H1 (cell line): ENCODE measurements at regions not wholly inside any gene's neighbourhood (a gene's known extent, or its start where the extent isn't known, plus 50 kb on each side); places are given as distances from the start of the nearest gene placed in this dataset.

ENCODE experiments used
- CTCF ChIA-PET: fragments of 300-600 bp; sonication (Branson Sonifier 250); formaldehyde crosslinking; loops from one replicate; lab custom pipeline; 2021; ENCODE audit not compliant: partially characterized antibody; lab: Charles Lee
- POLR2A ChIA-PET: fragments of 300-600 bp; sonication (Branson Sonifier 250); formaldehyde crosslinking; loops from one replicate; lab custom pipeline; 2021; ENCODE audit warnings: inconsistent platforms; ENCODE audit not compliant: partially characterized antibody; lab: Charles Lee
- DNase-seq, 2 experiments: peaks; one replicate each; pipeline versions ENCODE4 v3.0.0 to v3.0.0-alpha.2; 2010 to 2022; ENCODE audit warnings: low spot score in 2 of 2, low read depth in 1 of 2, mixed read lengths in 1 of 2
- FAIRE-seq: peaks from 2 replicates; lab custom pipeline; 2011; peaks lifted over from hg19 to GRCh38; lab: Jason Lieb, UNC
- H2AFZ ChIP-seq: 2 replicates; pipeline ENCODE4 v1.8.1; 2012; ENCODE audit warnings: low read length, inconsistent platforms
- H2AK5ac ChIP-seq: 2 replicates; pipeline ENCODE4 v1.6.1; 2013; ENCODE audit warnings: low read depth, low read length
- H2BK120ac ChIP-seq: replicated peaks from 2 replicates; pipeline ENCODE3; 2013; ENCODE audit warnings: low read depth, low read length, inconsistent platforms
- H2BK12ac ChIP-seq: 2 replicates; pipeline ENCODE4 v1.6.1; 2013; ENCODE audit warnings: low read depth, low read length
- H2BK15ac ChIP-seq: 2 replicates; pipeline ENCODE4 v1.6.1; 2013; ENCODE audit warnings: low read length
- H2BK20ac ChIP-seq: 2 replicates; pipeline ENCODE4 v1.6.1; 2013; ENCODE audit warnings: low read length
- H2BK5ac ChIP-seq: 2 replicates; pipeline ENCODE4 v1.6.1; 2013; ENCODE audit warnings: low read depth, low read length
- H3K14ac ChIP-seq: 2 replicates; pipeline ENCODE4 v1.6.1; 2013; ENCODE audit warnings: inconsistent platforms; ENCODE audit not compliant: insufficient read length
- H3K18ac ChIP-seq: 2 replicates; pipeline ENCODE4 v1.6.1; 2013; ENCODE audit warnings: low read length; ENCODE audit errors: extremely low read depth
- H3K23ac ChIP-seq: 2 replicates; pipeline ENCODE4 v1.6.1; 2013; ENCODE audit warnings: inconsistent platforms; ENCODE audit not compliant: insufficient read length
- H3K23me2 ChIP-seq: 2 replicates; pipeline ENCODE4 v1.6.1; 2013; ENCODE audit warnings: low read depth, low read length
- H3K27ac ChIP-seq: 2 replicates; pipeline ENCODE4 v1.6.1; 2011; ENCODE audit warnings: low read depth, low read length, inconsistent platforms
- H3K27me3 ChIP-seq, 4 experiments: replicated peaks in 1 of 4; 1 replicate in 1 of 4; 2 replicates in 3 of 4; pipeline versions ENCODE4 v1.6.1 to v1.8.1; 2011 to 2013; ENCODE audit warnings: low read length in 3 of 4, mild to moderate bottlenecking in 3 of 4, inconsistent platforms in 2 of 4, mixed read lengths in 2 of 4, moderate library complexity in 1 of 4; ENCODE audit not compliant: control insufficient read depth in 3 of 4, insufficient read depth in 3 of 4; ENCODE audit errors: extremely low read depth in 1 of 4
- H3K36me3 ChIP-seq, 4 experiments: 2 replicates each; pipeline versions ENCODE4 v1.6.1 to v1.8.1; 2011 to 2013; ENCODE audit warnings: mild to moderate bottlenecking in 4 of 4, low read length in 3 of 4, moderate library complexity in 2 of 4, control low read depth in 1 of 4, inconsistent platforms in 1 of 4; ENCODE audit not compliant: insufficient read depth in 4 of 4, control insufficient read depth in 2 of 4
- H3K4ac ChIP-seq: replicated peaks from 2 replicates; pipeline ENCODE3; 2013; ENCODE audit warnings: low read length, low read depth, mixed read lengths, inconsistent platforms; ENCODE audit not compliant: insufficient read length
- H3K4me1 ChIP-seq, 4 experiments: replicated peaks in 1 of 4; 1 replicate in 1 of 4; 2 replicates in 3 of 4; pipeline versions ENCODE4 v1.6.1 to v1.8.1; 2011 to 2013; ENCODE audit warnings: low read length in 3 of 4, inconsistent platforms in 2 of 4, mixed read lengths in 1 of 4; ENCODE audit not compliant: insufficient read depth in 4 of 4, control insufficient read depth in 3 of 4
- H3K4me2 ChIP-seq, 2 experiments: 2 replicates each; pipeline versions ENCODE4 v1.6.1 to v1.8.1; 2011 to 2013; ENCODE audit warnings: low read depth in 2 of 2, low read length in 2 of 2, control low read depth in 1 of 2, inconsistent platforms in 1 of 2, mild to moderate bottlenecking in 1 of 2; ENCODE audit not compliant: insufficient read depth in 1 of 2
- H3K4me3 ChIP-seq, 4 experiments: fragments of 200-600, 300-600 bp in 1 of 4; sonication (generic), shearing (Covaris generic), sonication (Bioruptor Twin) in 1 of 4; 2 replicates each; pipeline versions ENCODE4 v1.5.1 to v1.8.1; 2011 to 2016; ENCODE audit warnings: low read length in 4 of 4, low read depth in 3 of 4, control low read depth in 2 of 4, inconsistent platforms in 2 of 4, mild to moderate bottlenecking in 2 of 4, mixed read lengths in 1 of 4, moderate library complexity in 1 of 4; ENCODE audit not compliant: insufficient read depth in 2 of 4; ENCODE audit errors: extremely low read depth in 1 of 4
- H3K56ac ChIP-seq: replicated peaks from 2 replicates; pipeline ENCODE3; 2013; ENCODE audit warnings: low read depth, mild to moderate bottlenecking, mixed read lengths, low read length, inconsistent platforms; ENCODE audit not compliant: insufficient read length
- H3K79me1 ChIP-seq: 2 replicates; pipeline ENCODE4 v1.6.1; 2013; ENCODE audit warnings: low read depth, low read length, control low read depth
- H3K79me2 ChIP-seq, 2 experiments: 2 replicates each; pipeline versions ENCODE4 v1.6.1 to v1.8.1; 2012 to 2013; ENCODE audit warnings: low read length in 2 of 2, mild to moderate bottlenecking in 2 of 2, inconsistent platforms in 1 of 2; ENCODE audit not compliant: insufficient read depth in 2 of 2, control insufficient read depth in 1 of 2
- H3K9ac ChIP-seq, 4 experiments: replicated peaks in 1 of 4; 1 replicate in 1 of 4; 2 replicates in 3 of 4; pipeline versions ENCODE4 v1.6.1 to v1.8.1; 2011 to 2013; ENCODE audit warnings: low read depth in 3 of 4, low read length in 3 of 4, control low read depth in 2 of 4, mild to moderate bottlenecking in 2 of 4, moderate library complexity in 2 of 4, inconsistent platforms in 1 of 4; ENCODE audit errors: extremely low read depth in 1 of 4
- H3K9me3 ChIP-seq, 2 experiments: 2 replicates each; pipeline versions ENCODE4 v1.6.1 to v1.8.1; 2012 to 2013; ENCODE audit warnings: mild to moderate bottlenecking in 2 of 2, moderate library complexity in 2 of 2, control low read depth in 1 of 2, inconsistent platforms in 1 of 2, low read depth in 1 of 2, low read length in 1 of 2, mixed read lengths in 1 of 2; ENCODE audit not compliant: insufficient read depth in 2 of 2
- H4K20me1 ChIP-seq, 2 experiments: replicated peaks in 1 of 2; 2 replicates each; pipeline versions ENCODE3 to v1.8.1; 2011 to 2013; ENCODE audit warnings: inconsistent platforms in 2 of 2, low read length in 2 of 2, mild to moderate bottlenecking in 1 of 2; ENCODE audit not compliant: insufficient read depth in 2 of 2, control insufficient read depth in 1 of 2
- H4K5ac ChIP-seq: 2 replicates; pipeline ENCODE4 v1.6.1; 2013; ENCODE audit warnings: low read length, low read depth, mixed read lengths, inconsistent platforms; ENCODE audit not compliant: insufficient read length
- H4K8ac ChIP-seq: 2 replicates; pipeline ENCODE4 v1.8.0; 2013; ENCODE audit warnings: mild to moderate bottlenecking, moderate library complexity, low read length, inconsistent platforms; ENCODE audit not compliant: insufficient read depth; ENCODE audit errors: extremely low read depth
- H4K91ac ChIP-seq: replicated peaks from 2 replicates; pipeline ENCODE3; 2013; ENCODE audit warnings: low read length, mixed read lengths, inconsistent platforms; ENCODE audit not compliant: insufficient read length
- ASH2L ChIP-seq: fragments of 200-600, 300-600 bp; sonication (generic); IDR thresholded peaks from one replicate; pipeline ENCODE4 v1.7.1; 2017; ENCODE audit warnings: low read length
- CBX8 ChIP-seq: fragments of 300-800, 300-1000 bp; sonication (generic); IDR thresholded peaks from 2 replicates; pipeline ENCODE4 v1.7.1; 2016; ENCODE audit warnings: low read depth, low read length, borderline replicate concordance
- CTCF ChIP-seq, 3 experiments: IDR thresholded peaks; 1 replicate in 2 of 3; 2 replicates in 1 of 3; pipeline versions ENCODE4 v1.5.1 to v1.6.1; 2011; ENCODE audit warnings: low read length in 3 of 3, mild to moderate bottlenecking in 3 of 3, inconsistent platforms in 2 of 3, low read depth in 1 of 3, moderate library complexity in 1 of 3; ENCODE audit not compliant: insufficient read depth in 1 of 3; ENCODE audit errors: control extremely low read depth in 1 of 3
- EGR1 ChIP-seq: IDR thresholded peaks from 2 replicates; pipeline ENCODE4 v1.6.1; 2011; ENCODE audit warnings: low read depth, low read length, borderline replicate concordance
- JUN ChIP-seq: IDR thresholded peaks from 2 replicates; pipeline ENCODE4 v1.6.1; 2011; ENCODE audit warnings: low read depth, mild to moderate bottlenecking, improper control_type of control experiment, low read length
- KDM5A ChIP-seq: fragments of 200-600 bp; IDR thresholded peaks from 2 replicates; pipeline ENCODE4 v1.7.1; 2012; ENCODE audit warnings: mild to moderate bottlenecking, low read length, inconsistent platforms, mixed read lengths
- POLR2AphosphoS5 ChIP-seq: IDR thresholded peaks from 2 replicates; pipeline ENCODE4 v1.6.1; 2011; ENCODE audit warnings: low read depth, low read length
- SIN3A ChIP-seq, 2 experiments: IDR thresholded peaks in 1 of 2; conservative IDR thresholded peaks in 1 of 2; 2 replicates each; pipeline ENCODE4 v1.6.1; 2011 to 2012; ENCODE audit warnings: low read length in 2 of 2, improper control_type of control experiment in 1 of 2, low read depth in 1 of 2, mild to moderate bottlenecking in 1 of 2
- SIRT6 ChIP-seq: IDR thresholded peaks from one replicate; pipeline ENCODE4 v1.7.1; 2012; ENCODE audit warnings: low read length, inconsistent platforms
- TAF1 ChIP-seq: IDR thresholded peaks from 2 replicates; pipeline ENCODE4 v1.6.1; 2011; ENCODE audit warnings: mild to moderate bottlenecking, low read depth, low read length
- WGBS, 2 experiments: shearing (Covaris generic) in 1 of 2; methylation state at CpG; one replicate each; pipeline versions ENCODE4 v1.1.6 to v1.1.7; 2013 to 2015; ENCODE audit warnings: low lambda C conversion rate in 2 of 2, mixed read lengths in 2 of 2, inconsistent platforms in 1 of 2, low coverage in 1 of 2, missing lambda C conversion rate in 1 of 2; ENCODE audit not compliant: insufficient replicate concordance in 2 of 2, insufficient coverage in 1 of 2, insufficient read length in 1 of 2; ENCODE audit errors: extremely low coverage in 1 of 2, missing lambda C conversion rate in 1 of 2; 5-methylcytosine and 5-hydroxymethylcytosine counted together
- TF ChIP-seq, protein P1 (sequence below): IDR thresholded peaks from 2 replicates; pipeline ENCODE4 v1.6.1; 2012; ENCODE audit warnings: low read length, inconsistent platforms

DNA sequence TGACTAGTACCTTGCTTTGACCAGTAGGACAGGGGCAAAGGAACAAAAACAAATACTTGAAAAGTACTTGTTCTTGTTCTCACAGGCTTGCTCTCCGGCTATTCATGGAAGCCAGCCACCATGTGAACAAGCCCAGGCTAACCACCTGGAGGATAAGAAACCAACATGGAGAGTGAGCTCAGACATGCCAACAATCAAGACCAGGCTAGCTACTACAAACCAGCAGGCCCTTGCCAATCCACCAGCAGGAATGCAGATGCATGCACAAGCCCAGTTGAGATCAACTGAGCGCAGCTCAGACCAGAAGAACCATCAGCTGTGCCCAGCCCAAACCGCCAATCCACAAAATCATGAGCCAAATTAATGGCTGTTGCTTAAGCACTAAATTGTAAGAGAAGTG is 180.1 kb upstream of the ISX start:
- no peak overlapping the region for H2BK12ac ChIP-seq
- no peak overlapping the region for H4K91ac ChIP-seq
- H3K14ac ChIP-seq = no peak overlapping the region
- no peaks in the 10 kb centered on the region for H4K20me1 ChIP-seq
- H2BK5ac ChIP-seq = no peak overlapping the region
- no peak overlapping the region for H3K9ac ChIP-seq
- no peak overlapping the region for H3K27ac ChIP-seq
- no peak overlapping the region for H3K18ac ChIP-seq
- H3K23ac ChIP-seq = no peak overlapping the region
- no peaks in the 10 kb centered on the region for H3K79me1 ChIP-seq
- CTCF ChIA-PET = no interaction called here
- no peak overlapping the region for H4K5ac ChIP-seq
- FAIRE-seq = no peak
- H2BK20ac ChIP-seq = no peak overlapping the region
- 78% methylated on average over 3 of the region's 3 CpGs; no CpG with 5 or more reads in 1 of the 2 experiments for WGBS, 2 experiments
- no peaks in the 10 kb centered on the region for H3K79me2 ChIP-seq
- H2BK15ac ChIP-seq = no peak overlapping the region
- H4K8ac ChIP-seq = no peak overlapping the region
- H3K4me1 ChIP-seq = no peaks in the 10 kb centered on the region
- no peaks in the 10 kb centered on the region for H3K23me2 ChIP-seq
- H3K9me3 ChIP-seq = peaks cover 13 to 17% of the 10 kb centered on the region in 2 experiments; a peak in 3 of 4 replicates
- no peak overlapping the region for H3K4me2 ChIP-seq
- H2AK5ac ChIP-seq = no peak overlapping the region
- no peak overlapping the region for H2BK120ac ChIP-seq
- H3K36me3 ChIP-seq = no peaks in the 10 kb centered on the region
- H3K4ac ChIP-seq = no peak overlapping the region
- no peak overlapping the region for H3K56ac ChIP-seq
- no peak for DNase-seq
- no peak overlapping the region for H3K4me3 ChIP-seq
- H2AFZ ChIP-seq = no peak overlapping the region
- POLR2A ChIA-PET = no interaction called here
- H3K27me3 ChIP-seq = 0 out of 7 replicates have a peak, but pooled peaks cover 0 to 2% (median 0%) of the 10 kb centered on the region in 4 experiments
- TF ChIP-seq, protein P1, sequence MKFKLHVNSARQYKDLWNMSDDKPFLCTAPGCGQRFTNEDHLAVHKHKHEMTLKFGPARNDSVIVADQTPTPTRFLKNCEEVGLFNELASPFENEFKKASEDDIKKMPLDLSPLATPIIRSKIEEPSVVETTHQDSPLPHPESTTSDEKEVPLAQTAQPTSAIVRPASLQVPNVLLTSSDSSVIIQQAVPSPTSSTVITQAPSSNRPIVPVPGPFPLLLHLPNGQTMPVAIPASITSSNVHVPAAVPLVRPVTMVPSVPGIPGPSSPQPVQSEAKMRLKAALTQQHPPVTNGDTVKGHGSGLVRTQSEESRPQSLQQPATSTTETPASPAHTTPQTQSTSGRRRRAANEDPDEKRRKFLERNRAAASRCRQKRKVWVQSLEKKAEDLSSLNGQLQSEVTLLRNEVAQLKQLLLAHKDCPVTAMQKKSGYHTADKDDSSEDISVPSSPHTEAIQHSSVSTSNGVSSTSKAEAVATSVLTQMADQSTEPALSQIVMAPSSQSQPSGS = no peak
- TF ChIP-seq SIN3A (conservative IDR thresholded peaks at IDR 0.05 in 1 of 2, IDR thresholded peaks at IDR 0.05 in 1 of 2; ENCODE audit: low read depth in 1 of 2, low read length in 2 of 2) (no peak), EGR1 (no peak), POLR2AphosphoS5 (no peak), SIRT6 (no peak), JUN (no peak), CBX8 (no peak), CTCF (IDR thresholded peaks at IDR 0.05; ENCODE audit: control extremely low read depth in 1 of 3, insufficient read depth in 1 of 3, low read depth in 1 of 3, low read length in 3 of 3) (no peak), KDM5A (no peak), ASH2L (no peak), TAF1 (no peak)
